NCI-H345 treated with DMSO at 0.1 percent for 48 hours (cell line): ENCODE measurements at regions not wholly inside any gene's neighbourhood (a gene's known extent, or its start where the extent isn't known, plus 50 kb on each side); places are given as distances from the start of the nearest gene placed in this dataset.

Experiments
- DNase-seq: peaks from one replicate; lab custom pipeline; 2025; ENCODE audit not compliant: unreplicated experiment; lab: John Stamatoyannopoulos, UW

GRCh38 chr1:227378871-227379554 lies 60.7 kb upstream of the CDC42BPA start:
- DNase-seq: no peak

- DNase-seq: no peak
Observed at GRCh38 chr1:227378181-227378580, 59.9 kb upstream of the CDC42BPA start.

- DNase-seq: no peak
Observed at GRCh38 chr1:227374846-227375245, 56.6 kb upstream of the CDC42BPA start.

GRCh38 chr1:227372726-227373130 lies 54.4 kb upstream of the CDC42BPA start:
- DNase-seq: peak; percentile 95

GRCh38 chr1:227370533-227371254 lies 52.4 kb upstream of the CDC42BPA start:
- DNase-seq: no peak

- no peak for DNase-seq
Observed at GRCh38 chr1:227369102-227369760, 50.9 kb upstream of the CDC42BPA start.
